Kidney (tissue), 10 donors: ENCODE measurements at regions not wholly inside any gene's neighbourhood (a gene's known extent, or its start where the extent isn't known, plus 50 kb on each side); places are given as distances from the start of the nearest gene placed in this dataset.
"Not testable (repeated sequence)": the region's sequence is repeated elsewhere in the genome, so short reads cannot be mapped to it uniquely, and the experiment has no call there.

ENCODE experiments used
- DNase-seq, 5 donors: peaks; one replicate each; pipeline ENCODE4 v3.0.0-alpha.2; 2013 to 2020
- FAIRE-seq: peaks from 2 replicates; lab custom pipeline; 2012; peaks lifted over from hg19 to GRCh38; lab: Jason Lieb, UNC
- H3K27ac ChIP-seq, 2 donors: one replicate each; pipeline ENCODE4 v1.7.0; 2013; ENCODE audit warnings: low read depth in 2 of 2, low read length in 2 of 2, inconsistent platforms in 1 of 2
- H3K27me3 ChIP-seq: one replicate; pipeline ENCODE4 v1.7.1; 2013; ENCODE audit warnings: low read length, inconsistent platforms; ENCODE audit not compliant: control insufficient read depth, insufficient read depth
- H3K36me3 ChIP-seq, 3 donors: one replicate each; pipeline versions ENCODE4 v1.7.0 to v1.7.1; 2013; ENCODE audit warnings: low read length in 3 of 3, control low read depth in 1 of 3, inconsistent platforms in 1 of 3; ENCODE audit not compliant: insufficient read depth in 3 of 3, control insufficient read depth in 2 of 3
- H3K4me1 ChIP-seq, 3 donors: one replicate each; pipeline versions ENCODE4 v1.7.0 to v1.7.1; 2013; ENCODE audit warnings: low read length in 3 of 3, inconsistent platforms in 1 of 3, low read depth in 1 of 3; ENCODE audit not compliant: control insufficient read depth in 2 of 3, insufficient read depth in 2 of 3
- H3K4me3 ChIP-seq, 3 donors: one replicate each; pipeline versions ENCODE4 v1.7.0 to v1.8.1; 2013; ENCODE audit warnings: low read length in 3 of 3, control low read depth in 1 of 3, inconsistent platforms in 1 of 3
- H3K9ac ChIP-seq, 3 donors: one replicate each; pipeline versions ENCODE4 v1.7.0 to v1.7.1; 2013; ENCODE audit warnings: low read length in 3 of 3, control low read depth in 1 of 3, inconsistent platforms in 1 of 3
- H3K9me3 ChIP-seq, 3 donors: one replicate each; pipeline versions ENCODE4 v1.7.0 to v1.7.1; 2013; ENCODE audit warnings: low read length in 3 of 3, control low read depth in 1 of 3, inconsistent platforms in 1 of 3; ENCODE audit not compliant: control insufficient read depth in 2 of 3, insufficient read depth in 1 of 3
- intact Hi-C: fragments of 100-400 bp; cut with DNase I; formaldehyde crosslinking; loops from one replicate; pipeline ENCODE4 v1.11.1; 2022
- donor health status: control.
- donor health status: control.
- donor health status: DM: yes; HTN: yes; CAD: no.
- donor health status: Normal renal cell carcinoma (clear cell type).

DNA sequence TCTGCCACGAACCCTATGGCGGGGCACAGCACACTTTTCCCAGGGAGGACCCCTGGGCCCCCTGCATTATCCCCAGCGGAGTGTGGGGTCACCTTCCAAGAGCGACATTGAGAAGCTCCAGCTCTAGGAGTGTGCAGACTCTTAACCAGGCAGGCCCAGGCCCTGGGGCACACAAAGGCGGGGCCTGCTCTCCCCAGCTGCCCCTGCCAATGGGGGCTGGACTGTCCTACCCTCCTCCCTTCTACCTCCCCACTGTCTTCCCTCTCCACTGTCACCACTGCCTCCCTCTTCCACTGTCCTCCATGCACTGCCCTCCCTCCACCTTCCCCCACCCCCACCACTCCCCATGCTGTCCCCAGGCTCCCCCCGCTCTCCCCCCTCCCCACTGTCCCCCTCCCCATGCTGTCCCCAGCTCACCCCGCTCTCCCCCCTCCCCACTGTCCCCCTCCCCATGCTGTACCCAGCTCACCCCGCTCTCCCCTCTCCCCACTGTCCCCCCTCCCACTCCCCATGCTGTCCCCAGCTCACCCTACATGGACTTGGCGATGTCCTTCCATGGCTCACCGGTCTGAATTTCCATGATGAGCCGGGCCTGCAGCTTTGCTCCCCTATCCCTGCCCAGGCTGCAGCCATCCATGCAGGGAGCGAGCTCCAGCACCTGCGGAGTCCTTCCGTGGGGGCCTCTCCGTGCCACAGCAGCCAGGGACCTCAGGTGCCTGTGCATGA lies 5483.6 kb upstream of the TPTE start:
- H3K4me3 ChIP-seq, H3K9ac ChIP-seq, H3K27me3 ChIP-seq, FAIRE-seq, DNase-seq, H3K9me3 ChIP-seq, H3K4me1 ChIP-seq, H3K36me3 ChIP-seq, H3K27ac ChIP-seq, intact Hi-C loops: not testable (repeated sequence)

DNA sequence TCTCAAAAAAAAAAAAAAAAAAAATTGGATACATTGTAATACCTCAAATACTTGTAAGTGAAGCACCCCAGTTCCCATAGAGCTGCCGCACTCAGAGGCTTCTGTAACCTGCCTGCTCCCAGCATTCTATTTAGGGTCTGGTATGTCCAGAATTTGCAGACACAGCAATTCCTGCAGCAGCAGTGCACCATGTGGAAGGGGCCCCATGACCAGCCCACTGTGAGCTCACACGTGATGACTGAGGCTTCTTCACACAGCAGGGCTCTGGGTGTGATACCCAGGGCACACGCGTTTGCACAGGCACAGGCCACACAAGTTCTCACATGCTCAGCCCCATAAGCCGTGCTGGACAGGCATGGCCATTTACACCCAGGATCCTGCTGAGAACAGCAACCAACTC lies 5481.5 kb upstream of the TPTE start:
- H3K9ac ChIP-seq, DNase-seq, H3K4me1 ChIP-seq, H3K4me3 ChIP-seq, intact Hi-C loops, H3K27ac ChIP-seq, H3K27me3 ChIP-seq, H3K9me3 ChIP-seq, H3K36me3 ChIP-seq, FAIRE-seq: not testable (repeated sequence)

- H3K9me3 ChIP-seq, H3K36me3 ChIP-seq, H3K9ac ChIP-seq, H3K4me1 ChIP-seq, H3K4me3 ChIP-seq, intact Hi-C loops, FAIRE-seq, DNase-seq, H3K27ac ChIP-seq, H3K27me3 ChIP-seq: not testable (repeated sequence)
Measured at GRCh38 chr21:5042583-5042982, 5478.8 kb upstream of the TPTE start.

DNA sequence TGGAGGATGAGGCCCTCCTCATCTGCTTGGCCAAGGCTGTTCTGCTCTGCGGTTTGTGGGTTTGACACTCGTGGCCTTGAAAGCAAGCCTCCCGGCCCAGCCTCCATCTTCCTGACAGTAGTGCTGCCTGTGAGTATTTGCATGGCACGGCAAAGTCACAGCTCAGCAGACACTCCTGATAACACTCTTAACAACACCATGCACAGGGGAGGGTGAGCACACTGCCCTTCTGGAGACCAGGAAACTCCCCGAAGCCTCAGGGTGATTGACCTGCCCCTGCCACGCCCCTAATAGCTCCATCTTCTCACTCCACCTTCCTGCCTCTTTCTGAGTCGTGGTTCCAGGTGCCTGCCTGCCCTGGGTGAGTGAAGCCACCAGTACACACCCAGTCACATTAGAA lies 5476.6 kb upstream of the TPTE start:
- not testable (repeated sequence) for DNase-seq, H3K27me3 ChIP-seq, FAIRE-seq

DNA sequence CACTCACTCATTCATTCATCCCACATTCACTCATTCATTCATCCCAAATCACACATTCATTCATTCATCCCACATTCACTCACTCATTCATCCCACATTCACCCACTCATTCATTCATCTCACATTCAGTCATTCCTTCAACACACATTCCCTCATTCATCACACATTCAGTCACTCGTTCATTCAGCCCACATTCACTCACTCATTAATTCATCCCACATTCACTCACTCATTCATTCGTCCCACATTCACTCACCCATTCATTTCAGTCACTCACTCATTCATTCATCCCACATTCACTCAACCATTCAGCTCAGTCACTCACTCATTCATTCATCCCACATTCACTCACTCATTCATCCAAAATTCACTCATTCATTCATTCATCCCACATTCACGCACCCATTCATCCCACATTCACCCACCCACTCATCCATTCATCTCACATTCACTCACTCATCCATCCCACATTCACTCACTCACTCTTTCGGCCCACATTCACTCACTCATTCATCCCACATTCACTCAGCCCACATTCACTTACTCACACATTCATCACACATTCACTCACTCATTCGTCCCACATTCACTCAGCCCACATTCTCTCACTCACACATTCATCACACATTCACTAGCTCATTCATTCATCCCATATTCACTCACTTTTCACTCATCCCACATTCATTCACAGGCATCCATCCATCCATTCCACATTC lies 5469.9 kb upstream of the TPTE start:
- H3K27ac ChIP-seq, H3K36me3 ChIP-seq, H3K4me3 ChIP-seq, FAIRE-seq, DNase-seq, H3K4me1 ChIP-seq, H3K9ac ChIP-seq, intact Hi-C loops, H3K27me3 ChIP-seq, H3K9me3 ChIP-seq: not testable (repeated sequence)

More for the DNA sequence above, 5476.6 kb upstream of the TPTE start:
- intact Hi-C loops, H3K9ac ChIP-seq, H3K36me3 ChIP-seq, H3K4me3 ChIP-seq, H3K4me1 ChIP-seq, H3K9me3 ChIP-seq, H3K27ac ChIP-seq: not testable (repeated sequence)

- not testable (repeated sequence) for FAIRE-seq
Measured at GRCh38 chr21:5055027-5055754, 5466.2 kb upstream of the TPTE start.

GRCh38 chr21:5055996-5056962 lies 5465.1 kb upstream of the TPTE start:
- H3K9me3 ChIP-seq, intact Hi-C loops, H3K36me3 ChIP-seq, H3K27ac ChIP-seq, H3K27me3 ChIP-seq, H3K9ac ChIP-seq, H3K4me1 ChIP-seq, H3K4me3 ChIP-seq, DNase-seq, FAIRE-seq: not testable (repeated sequence)

More at GRCh38 chr21:5055027-5055754, 5466.2 kb upstream of the TPTE start:
- intact Hi-C loops, H3K36me3 ChIP-seq, H3K27me3 ChIP-seq, H3K9me3 ChIP-seq, H3K4me3 ChIP-seq, H3K9ac ChIP-seq, H3K27ac ChIP-seq, H3K4me1 ChIP-seq: not testable (repeated sequence)
- peak in 1 of 5 donors; percentile 37 for DNase-seq
